NT2/D1 (cell line): ENCODE measurements at regions not wholly inside any gene's neighbourhood (a gene's known extent, or its start where the extent isn't known, plus 50 kb on each side); places are given as distances from the start of the nearest gene placed in this dataset.

Source experiments
- DNase-seq: peaks from one replicate; pipeline ENCODE4 v3.0.0-alpha.2; 2011; ENCODE audit warnings: low read depth, low spot score
- H3K27me3 ChIP-seq: 2 replicates; pipeline ENCODE4 v1.6.0; 2011; ENCODE audit warnings: mild to moderate bottlenecking; ENCODE audit not compliant: insufficient read length, insufficient read depth
- H3K36me3 ChIP-seq: 2 replicates; pipeline ENCODE4 v1.6.1; 2011; ENCODE audit warnings: mild to moderate bottlenecking, low read length, mixed read lengths; ENCODE audit not compliant: insufficient read depth, insufficient read length
- H3K4me1 ChIP-seq: 2 replicates; pipeline ENCODE4 v1.5.1; 2011; ENCODE audit not compliant: insufficient read depth, insufficient read length
- H3K4me3 ChIP-seq: 2 replicates; pipeline ENCODE4 v1.5.1; 2011; ENCODE audit warnings: low read depth; ENCODE audit not compliant: insufficient read length
- H3K9ac ChIP-seq: 2 replicates; pipeline ENCODE4 v1.6.0; 2011; ENCODE audit warnings: low read depth; ENCODE audit not compliant: insufficient read length
- H3K9me3 ChIP-seq: 2 replicates; pipeline ENCODE4 v1.5.1; 2011; ENCODE audit warnings: mild to moderate bottlenecking, low read length; ENCODE audit not compliant: insufficient read depth
- SUZ12 ChIP-seq: IDR thresholded peaks from 2 replicates; pipeline ENCODE4 v1.6.1; 2011; ENCODE audit not compliant: insufficient read length, insufficient read depth; ENCODE audit errors: extremely low read depth
- YY1 ChIP-seq: IDR thresholded peaks from 2 replicates; pipeline ENCODE4 v1.6.1; 2011; ENCODE audit not compliant: insufficient read length, insufficient read depth
- ZNF274 ChIP-seq: IDR thresholded peaks from 2 replicates; pipeline ENCODE4 v1.6.1; 2011; ENCODE audit warnings: mild to moderate bottlenecking, low read depth, low read length

DNA sequence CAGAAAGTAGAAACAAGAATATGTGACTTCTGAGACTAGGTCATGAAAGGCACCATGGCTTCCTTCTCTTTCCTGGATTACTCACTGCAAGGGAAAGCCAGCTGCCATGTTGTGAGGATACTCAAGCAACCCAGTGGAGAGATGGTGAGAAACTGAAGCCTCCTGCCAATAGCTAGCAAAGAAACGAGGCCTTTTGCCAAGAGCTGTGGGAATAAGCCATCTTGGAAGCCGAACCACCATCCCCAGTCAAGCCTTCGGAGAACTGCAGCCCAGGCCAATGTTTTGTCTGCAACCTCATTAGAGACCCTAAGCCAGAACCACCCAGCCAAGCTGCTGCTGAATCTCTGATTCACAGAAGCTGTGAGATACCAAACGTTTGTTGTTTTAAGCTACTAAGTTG, 104.7 kb upstream of the CRHR1 start:
- no peaks in the 10 kb centered on the region for H3K27me3 ChIP-seq
- TF ChIP-seq YY1: no peak
- TF ChIP-seq ZNF274: no peak
- no peak for TF ChIP-seq SUZ12

DNA sequence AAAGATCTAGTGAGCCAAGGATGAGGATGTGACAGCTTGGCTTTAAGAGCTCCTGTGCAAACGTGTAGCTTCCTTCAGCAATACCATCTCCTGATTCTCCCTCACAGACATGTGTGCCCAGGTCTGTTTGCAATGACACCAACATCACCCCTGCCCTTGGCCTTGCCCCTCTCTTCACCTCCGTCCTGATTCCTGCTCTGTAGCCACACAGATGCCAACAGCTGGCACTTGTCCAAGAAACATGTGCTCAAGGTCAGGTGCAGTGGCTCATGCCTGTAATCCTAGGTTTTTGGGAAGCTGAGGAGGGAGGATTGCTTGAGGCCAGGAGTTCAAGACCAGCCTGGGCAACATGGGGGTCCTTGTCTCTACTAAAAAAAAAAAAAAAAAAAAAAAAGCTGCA, 103.8 kb upstream of the CRHR1 start:
- H3K9ac ChIP-seq: no peak overlapping the region
- DNase-seq: no peak
- H3K9me3 ChIP-seq: no peaks in the 10 kb centered on the region
- no peaks in the 10 kb centered on the region for H3K27me3 ChIP-seq
- H3K4me3 ChIP-seq: no peak overlapping the region
- TF ChIP-seq SUZ12 (no peak), YY1 (no peak), ZNF274 (no peak)
- peaks cover 2% of the 10 kb centered on the region for H3K4me1 ChIP-seq
- no peaks in the 10 kb centered on the region for H3K36me3 ChIP-seq

More for the DNA sequence above, 104.7 kb upstream of the CRHR1 start:
- H3K9me3 ChIP-seq: no peaks in the 10 kb centered on the region
- DNase-seq: no peak
- H3K4me3 ChIP-seq: no peak overlapping the region
- H3K9ac ChIP-seq: no peak overlapping the region
- H3K36me3 ChIP-seq: no peaks in the 10 kb centered on the region
- H3K4me1 ChIP-seq: peaks cover 2% of the 10 kb centered on the region

DNA sequence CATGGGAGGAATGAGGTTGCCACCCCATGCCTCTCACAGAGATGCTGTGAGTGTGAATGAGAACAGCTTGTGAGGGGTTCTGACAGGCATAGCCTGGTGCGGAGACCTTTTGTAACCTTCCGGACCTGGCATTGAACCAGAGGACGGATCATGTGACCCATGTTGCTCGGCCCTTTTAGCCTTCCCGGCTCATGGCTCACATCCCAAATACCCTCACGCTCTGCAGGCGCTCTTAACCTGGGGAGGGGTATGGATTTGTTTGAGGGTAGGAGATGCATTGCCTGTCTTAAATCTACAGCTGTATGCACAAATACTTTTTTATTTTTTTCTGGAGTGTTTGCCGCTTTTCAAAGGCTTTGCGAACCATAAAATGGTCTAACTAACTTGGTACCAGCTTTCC, 102.4 kb upstream of the CRHR1 start:
- H3K4me1 ChIP-seq: peaks cover 2% of the 10 kb centered on the region
- TF ChIP-seq SUZ12 (no peak), YY1 (no peak), ZNF274 (no peak)
- no peak overlapping the region for H3K9ac ChIP-seq
- H3K4me3 ChIP-seq: no peak overlapping the region
- H3K9me3 ChIP-seq: no peaks in the 10 kb centered on the region
- H3K27me3 ChIP-seq: no peaks in the 10 kb centered on the region
- DNase-seq: no peak
- H3K36me3 ChIP-seq: no peaks in the 10 kb centered on the region

- Histone ChIP-seq H3K36me3 (no peaks in the 10 kb centered on the region), H3K9ac (no peak overlapping the region), H3K27me3 (peaks cover 8% of the 10 kb centered on the region), H3K9me3 (no peaks in the 10 kb centered on the region), H3K4me1 (peaks cover 6% of the 10 kb centered on the region), H3K4me3 (no peak overlapping the region)
- no peak for DNase-seq
- TF ChIP-seq ZNF274 (no peak), SUZ12 (no peak), YY1 (no peak)
These were observed 97.9 kb upstream of the CRHR1 start for GRCh38 chr17:45686250-45686649.

DNA sequence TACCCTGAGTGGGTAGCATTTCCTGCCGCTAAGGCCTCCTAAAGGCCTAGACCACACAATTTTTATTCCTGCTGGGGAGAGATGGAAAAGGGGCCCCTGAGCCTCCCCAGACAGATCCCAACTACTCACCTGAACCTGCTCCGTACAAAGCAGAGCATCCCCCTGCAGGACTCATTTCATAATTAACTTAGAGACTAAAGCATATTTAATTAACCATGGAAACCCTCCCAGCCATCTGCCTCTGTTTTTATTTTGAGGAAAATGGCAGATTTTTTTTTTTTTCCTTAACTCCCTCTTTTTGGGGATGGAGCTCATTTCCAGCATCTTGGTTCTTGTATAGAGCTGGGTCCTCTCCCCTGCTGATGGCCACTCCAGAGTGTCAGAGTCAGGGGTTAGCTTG, 96.5 kb upstream of the CRHR1 start:
- H3K9ac ChIP-seq: no peak overlapping the region
- TF ChIP-seq ZNF274: no peak
- no peak for TF ChIP-seq SUZ12
- no peak for TF ChIP-seq YY1
- no peak for DNase-seq
- no peak overlapping the region for H3K4me3 ChIP-seq
- H3K4me1 ChIP-seq: peaks cover 4% of the 10 kb centered on the region
- no peaks in the 10 kb centered on the region for H3K9me3 ChIP-seq
- no peaks in the 10 kb centered on the region for H3K36me3 ChIP-seq
- H3K27me3 ChIP-seq: peaks cover 8% of the 10 kb centered on the region

GRCh38 chr17:45688353-45688752, 95.8 kb upstream of the CRHR1 start:
- DNase-seq: no peak
- Histone ChIP-seq H3K4me3 (no peak overlapping the region), H3K9ac (no peak overlapping the region), H3K36me3 (no peaks in the 10 kb centered on the region), H3K27me3 (peaks cover 8% of the 10 kb centered on the region), H3K4me1 (peaks cover 4% of the 10 kb centered on the region), H3K9me3 (no peaks in the 10 kb centered on the region)
- TF ChIP-seq SUZ12: no peak
- TF ChIP-seq YY1: no peak
- TF ChIP-seq ZNF274: no peak

DNA sequence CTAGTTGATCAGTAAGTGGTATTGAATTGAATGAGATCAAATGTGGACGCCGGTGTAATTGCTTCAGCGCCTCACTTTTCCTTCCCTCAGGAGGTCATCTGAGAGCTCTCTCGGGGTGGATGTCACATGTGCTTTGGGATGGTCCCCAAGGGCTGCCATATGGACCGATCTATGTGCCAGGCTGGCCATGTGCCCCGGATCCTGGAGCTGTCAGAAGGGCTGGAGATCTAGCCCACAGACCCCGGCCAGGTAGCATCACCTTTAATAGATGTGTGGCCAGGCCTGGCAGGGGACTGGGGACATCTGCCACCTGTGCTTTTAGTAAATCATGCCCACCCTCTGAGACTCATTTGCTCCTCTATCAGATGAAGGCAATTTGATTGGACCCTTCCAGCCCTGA, 95.3 kb upstream of the CRHR1 start:
- H3K9ac ChIP-seq: no peak overlapping the region
- H3K9me3 ChIP-seq: no peaks in the 10 kb centered on the region
- H3K27me3 ChIP-seq: peaks cover 8% of the 10 kb centered on the region
- H3K4me1 ChIP-seq: peaks cover 4% of the 10 kb centered on the region
- DNase-seq: no peak
- TF ChIP-seq SUZ12: no peak
- no peak for TF ChIP-seq ZNF274
- no peak for TF ChIP-seq YY1
- no peaks in the 10 kb centered on the region for H3K36me3 ChIP-seq
- no peak overlapping the region for H3K4me3 ChIP-seq
